ENCODE measurements at regions not wholly inside any gene's neighbourhood (a gene's known extent, or its start where the extent isn't known, plus 50 kb on each side); places are given as distances from the start of the nearest gene placed in this dataset.
A peak's percentile ranks its signal among the peaks of the same experiment; 100 is the strongest.

DNA sequence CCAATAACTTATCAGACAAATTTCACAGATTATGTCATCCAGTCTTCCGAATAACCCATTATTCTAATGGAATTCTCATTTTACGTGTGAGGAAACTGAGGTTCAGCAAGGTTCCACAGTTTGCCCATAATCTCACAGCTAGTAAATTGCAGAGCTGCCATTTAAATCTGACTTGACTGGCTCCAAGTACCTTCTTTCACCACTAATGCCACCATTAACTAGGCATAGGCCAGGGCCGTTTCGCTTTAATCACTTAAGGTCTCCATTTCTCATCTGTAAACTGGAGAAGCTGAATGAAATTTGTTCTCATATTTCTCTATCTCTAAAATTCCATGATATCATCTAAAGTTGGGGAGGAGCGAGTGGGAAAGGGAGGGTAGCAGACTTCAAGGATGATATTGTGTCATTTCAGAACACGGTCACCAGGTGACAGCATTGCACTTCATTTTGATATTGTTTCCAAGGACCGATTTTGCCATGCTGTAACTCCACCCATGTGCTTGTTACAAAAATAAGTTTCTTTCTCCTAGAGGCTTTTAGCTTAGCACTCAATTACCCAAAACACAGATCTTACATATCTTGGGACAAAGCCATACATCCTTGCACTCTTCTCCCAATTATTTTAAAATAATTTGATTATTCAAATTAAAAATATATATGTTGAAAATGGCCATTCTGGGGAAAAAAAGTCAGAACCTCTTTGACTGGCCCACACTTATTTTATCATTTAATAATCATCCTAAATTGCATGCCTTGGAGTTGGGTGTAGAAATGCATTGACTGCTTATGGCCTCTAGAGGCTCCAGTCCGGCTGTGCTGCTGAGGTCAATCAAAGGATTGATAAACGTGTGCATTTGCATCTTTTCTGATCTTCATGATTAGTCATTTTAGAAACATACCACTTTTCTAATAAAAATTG is 123.8 kb downstream of the AKAIN1 start:
- no peak overlapping the region for H2AFZ ChIP-seq (ENCODE audit: low read depth, low read length)
- no peak overlapping the region for H3K9ac ChIP-seq (ENCODE audit: insufficient read depth in 1 of 2, low read depth in 2 of 2, low read length in 2 of 2)
- BruUV-seq (replicated peaks) = no TSS peak
- ATAC-seq = peak; percentile 75
- in situ Hi-C loops (cut with MboI) = loop anchor here (25.0 kb wide), 2 partner anchors 961 to 1814 kb away; no protein-coding TSS in a partner anchor
- H3K9me3 ChIP-seq (replicated peaks; ENCODE audit: control insufficient read depth, insufficient read depth, low read depth, low read length) = no peaks in the 10 kb centered on the region
- DNase-seq (ENCODE audit: extremely low read depth in 1 of 4, low spot score in 3 of 4) = peak; percentile 24 to 52 (median 46)
- 0% methylated on average over 9 of the region's 9 CpGs for WGBS (ENCODE audit: insufficient coverage, low coverage, missing lambda C conversion rate)
- no peak overlapping the region for H3K4me2 ChIP-seq (ENCODE audit: insufficient read depth, low read length)
- H3K9me1 ChIP-seq (ENCODE audit: control insufficient read depth, insufficient read depth, low read length) = no peaks in the 10 kb centered on the region
- H3K4me3 ChIP-seq = no peak overlapping the region
- no peak for FAIRE-seq
- H4K20me1 ChIP-seq (replicated peaks; ENCODE audit: control insufficient read depth, insufficient read depth, low read length) = no peaks in the 10 kb centered on the region
- no peaks in the 10 kb centered on the region for H3K79me2 ChIP-seq (ENCODE audit: control insufficient read depth, insufficient read depth, low read length)
- ChIA-PET POLR2A (no interaction called here), CTCF (ENCODE audit: low intra/inter-chr PET ratio) (interaction anchor here (0.7 to 1.1 kb wide), 3 partner anchors 806 to 1813 kb away, joined by 3 to 4 read pairs (median 3); no protein-coding TSS in a partner anchor)
- no peak overlapping the region for H3K27ac ChIP-seq (ENCODE audit: extremely low read depth, low read depth, low read length)
- H3K27me3 ChIP-seq (ENCODE audit: control insufficient read depth in 2 of 2, insufficient read depth in 2 of 2, low read length in 2 of 2) = no peaks in the 10 kb centered on the region
- H3K4me1 ChIP-seq (replicated peaks in 1 of 2; ENCODE audit: control insufficient read depth in 2 of 2, insufficient read depth in 2 of 2, low read length in 2 of 2) = no peaks in the 10 kb centered on the region
- H3K36me3 ChIP-seq (ENCODE audit: control insufficient read depth, insufficient read depth, low read length) = no peaks in the 10 kb centered on the region
- intact Hi-C loops (cut with micrococcal nuclease) = no loop called here
- TF ChIP-seq ERF (CRISPR knock-in tag; IDR thresholded peaks at IDR 0.05) (no peak), MAZ (CRISPR knock-in tag; conservative IDR thresholded peaks at IDR 0.05 in 1 of 2, IDR thresholded peaks at IDR 0.05 in 1 of 2) (0 out of 4 replicates have a peak, but pooled peaks of 1 of the 2 experiments have one; percentile 22), POLR2B (IDR thresholded peaks at IDR 0.05; ENCODE audit: low read depth, partially characterized antibody) (no peak), ZBTB17 (CRISPR knock-in tag; IDR thresholded peaks at IDR 0.05) (no peak), E2F3 (CRISPR knock-in tag; IDR thresholded peaks at IDR 0.05) (no peak), SMC3 (conservative IDR thresholded peaks at IDR 0.05; ENCODE audit: insufficient read depth, low read depth, low read length) (peak; percentile 62), STAG1 (CRISPR knock-in tag; IDR thresholded peaks at IDR 0.05; ENCODE audit: borderline replicate concordance) (peak; percentile 34; the same call in 1 of the 2 replicates)
- TF ChIP-seq, protein P1, sequence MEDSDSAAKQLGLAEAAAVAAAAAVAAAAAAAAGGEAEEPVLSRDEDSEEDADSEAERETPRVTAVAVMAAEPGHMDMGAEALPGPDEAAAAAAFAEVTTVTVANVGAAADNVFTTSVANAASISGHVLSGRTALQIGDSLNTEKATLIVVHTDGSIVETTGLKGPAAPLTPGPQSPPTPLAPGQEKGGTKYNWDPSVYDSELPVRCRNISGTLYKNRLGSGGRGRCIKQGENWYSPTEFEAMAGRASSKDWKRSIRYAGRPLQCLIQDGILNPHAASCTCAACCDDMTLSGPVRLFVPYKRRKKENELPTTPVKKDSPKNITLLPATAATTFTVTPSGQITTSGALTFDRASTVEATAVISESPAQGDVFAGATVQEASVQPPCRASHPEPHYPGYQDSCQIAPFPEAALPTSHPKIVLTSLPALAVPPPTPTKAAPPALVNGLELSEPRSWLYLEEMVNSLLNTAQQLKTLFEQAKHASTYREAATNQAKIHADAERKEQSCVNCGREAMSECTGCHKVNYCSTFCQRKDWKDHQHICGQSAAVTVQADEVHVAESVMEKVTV (CRISPR knock-in tag; IDR thresholded peaks at IDR 0.05) = peak; percentile 83
- TF ChIP-seq, protein P2, sequence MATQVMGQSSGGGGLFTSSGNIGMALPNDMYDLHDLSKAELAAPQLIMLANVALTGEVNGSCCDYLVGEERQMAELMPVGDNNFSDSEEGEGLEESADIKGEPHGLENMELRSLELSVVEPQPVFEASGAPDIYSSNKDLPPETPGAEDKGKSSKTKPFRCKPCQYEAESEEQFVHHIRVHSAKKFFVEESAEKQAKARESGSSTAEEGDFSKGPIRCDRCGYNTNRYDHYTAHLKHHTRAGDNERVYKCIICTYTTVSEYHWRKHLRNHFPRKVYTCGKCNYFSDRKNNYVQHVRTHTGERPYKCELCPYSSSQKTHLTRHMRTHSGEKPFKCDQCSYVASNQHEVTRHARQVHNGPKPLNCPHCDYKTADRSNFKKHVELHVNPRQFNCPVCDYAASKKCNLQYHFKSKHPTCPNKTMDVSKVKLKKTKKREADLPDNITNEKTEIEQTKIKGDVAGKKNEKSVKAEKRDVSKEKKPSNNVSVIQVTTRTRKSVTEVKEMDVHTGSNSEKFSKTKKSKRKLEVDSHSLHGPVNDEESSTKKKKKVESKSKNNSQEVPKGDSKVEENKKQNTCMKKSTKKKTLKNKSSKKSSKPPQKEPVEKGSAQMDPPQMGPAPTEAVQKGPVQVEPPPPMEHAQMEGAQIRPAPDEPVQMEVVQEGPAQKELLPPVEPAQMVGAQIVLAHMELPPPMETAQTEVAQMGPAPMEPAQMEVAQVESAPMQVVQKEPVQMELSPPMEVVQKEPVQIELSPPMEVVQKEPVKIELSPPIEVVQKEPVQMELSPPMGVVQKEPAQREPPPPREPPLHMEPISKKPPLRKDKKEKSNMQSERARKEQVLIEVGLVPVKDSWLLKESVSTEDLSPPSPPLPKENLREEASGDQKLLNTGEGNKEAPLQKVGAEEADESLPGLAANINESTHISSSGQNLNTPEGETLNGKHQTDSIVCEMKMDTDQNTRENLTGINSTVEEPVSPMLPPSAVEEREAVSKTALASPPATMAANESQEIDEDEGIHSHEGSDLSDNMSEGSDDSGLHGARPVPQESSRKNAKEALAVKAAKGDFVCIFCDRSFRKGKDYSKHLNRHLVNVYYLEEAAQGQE (IDR thresholded peaks at IDR 0.05; ENCODE audit: borderline replicate concordance) = peak; percentile 67; the same call in 1 of the 2 replicates
- TF ChIP-seq, protein P2 (CRISPR knock-in tag; IDR thresholded peaks at IDR 0.05; ENCODE audit: low read depth) = no peak
- TF ChIP-seq, protein P3, sequence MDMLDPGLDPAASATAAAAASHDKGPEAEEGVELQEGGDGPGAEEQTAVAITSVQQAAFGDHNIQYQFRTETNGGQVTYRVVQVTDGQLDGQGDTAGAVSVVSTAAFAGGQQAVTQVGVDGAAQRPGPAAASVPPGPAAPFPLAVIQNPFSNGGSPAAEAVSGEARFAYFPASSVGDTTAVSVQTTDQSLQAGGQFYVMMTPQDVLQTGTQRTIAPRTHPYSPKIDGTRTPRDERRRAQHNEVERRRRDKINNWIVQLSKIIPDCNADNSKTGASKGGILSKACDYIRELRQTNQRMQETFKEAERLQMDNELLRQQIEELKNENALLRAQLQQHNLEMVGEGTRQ (CRISPR knock-in tag; IDR thresholded peaks at IDR 0.05) = no peak
